IMR-90 (cell line): ENCODE measurements at regions not wholly inside any gene's neighbourhood (a gene's known extent, or its start where the extent isn't known, plus 50 kb on each side); places are given as distances from the start of the nearest gene placed in this dataset.

ENCODE experiments used
- CEBPB ChIP-seq: IDR thresholded peaks from 2 replicates; pipeline ENCODE4 v1.6.1; 2012; ENCODE audit warnings: low read depth, low read length, improper control_type of control experiment
- NFE2L2 ChIP-seq: fragments of 150-350 bp; IDR thresholded peaks from 2 replicates; pipeline ENCODE4 v1.6.1; 2016; ENCODE audit warnings: low read depth, mild to moderate bottlenecking, low read length
- POLR2A ChIP-seq: IDR thresholded peaks from 2 replicates; pipeline ENCODE4 v1.6.1; 2012; ENCODE audit warnings: mild to moderate bottlenecking, low read depth, low read length
- TF ChIP-seq, protein P1 (sequence below): conservative IDR thresholded peaks from 2 replicates; pipeline ENCODE4 v1.5.1; 2012; ENCODE audit warnings: mild to moderate bottlenecking, low read depth, low read length, improper control_type of control experiment
- TF ChIP-seq, protein P2 (sequence below): fragments of 150-350 bp; IDR thresholded peaks from 2 replicates; pipeline ENCODE4 v1.6.1; 2017; ENCODE audit warnings: mild to moderate bottlenecking, antibody characterized with exemption, low read length, low read depth

DNA sequence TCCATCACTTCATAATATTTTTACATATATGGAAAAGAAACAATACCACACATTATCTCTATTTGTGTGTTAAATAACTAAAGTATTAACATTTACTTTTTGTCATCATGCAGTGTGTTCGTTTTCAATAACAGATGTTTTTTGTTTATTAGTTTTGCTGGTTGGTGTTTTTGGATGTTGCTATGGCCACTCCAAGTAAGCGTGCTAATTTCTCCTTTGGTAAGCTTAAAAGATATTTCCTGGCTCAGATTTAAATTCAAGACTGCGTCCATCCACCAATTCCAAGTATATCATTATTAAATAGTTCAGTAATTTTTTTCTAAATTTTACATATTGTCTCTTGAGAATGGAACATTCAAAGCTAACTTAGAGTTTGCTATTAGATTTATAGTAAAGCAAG is 235.4 kb upstream of the IL1RAPL1 start:
- TF ChIP-seq, protein P1, sequence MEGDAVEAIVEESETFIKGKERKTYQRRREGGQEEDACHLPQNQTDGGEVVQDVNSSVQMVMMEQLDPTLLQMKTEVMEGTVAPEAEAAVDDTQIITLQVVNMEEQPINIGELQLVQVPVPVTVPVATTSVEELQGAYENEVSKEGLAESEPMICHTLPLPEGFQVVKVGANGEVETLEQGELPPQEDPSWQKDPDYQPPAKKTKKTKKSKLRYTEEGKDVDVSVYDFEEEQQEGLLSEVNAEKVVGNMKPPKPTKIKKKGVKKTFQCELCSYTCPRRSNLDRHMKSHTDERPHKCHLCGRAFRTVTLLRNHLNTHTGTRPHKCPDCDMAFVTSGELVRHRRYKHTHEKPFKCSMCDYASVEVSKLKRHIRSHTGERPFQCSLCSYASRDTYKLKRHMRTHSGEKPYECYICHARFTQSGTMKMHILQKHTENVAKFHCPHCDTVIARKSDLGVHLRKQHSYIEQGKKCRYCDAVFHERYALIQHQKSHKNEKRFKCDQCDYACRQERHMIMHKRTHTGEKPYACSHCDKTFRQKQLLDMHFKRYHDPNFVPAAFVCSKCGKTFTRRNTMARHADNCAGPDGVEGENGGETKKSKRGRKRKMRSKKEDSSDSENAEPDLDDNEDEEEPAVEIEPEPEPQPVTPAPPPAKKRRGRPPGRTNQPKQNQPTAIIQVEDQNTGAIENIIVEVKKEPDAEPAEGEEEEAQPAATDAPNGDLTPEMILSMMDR, result no peak
- TF ChIP-seq, protein P2, sequence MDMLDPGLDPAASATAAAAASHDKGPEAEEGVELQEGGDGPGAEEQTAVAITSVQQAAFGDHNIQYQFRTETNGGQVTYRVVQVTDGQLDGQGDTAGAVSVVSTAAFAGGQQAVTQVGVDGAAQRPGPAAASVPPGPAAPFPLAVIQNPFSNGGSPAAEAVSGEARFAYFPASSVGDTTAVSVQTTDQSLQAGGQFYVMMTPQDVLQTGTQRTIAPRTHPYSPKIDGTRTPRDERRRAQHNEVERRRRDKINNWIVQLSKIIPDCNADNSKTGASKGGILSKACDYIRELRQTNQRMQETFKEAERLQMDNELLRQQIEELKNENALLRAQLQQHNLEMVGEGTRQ, result no peak
- TF ChIP-seq NFE2L2 (no peak), POLR2A (no peak), CEBPB (no peak)
